Mucosa of rectum (tissue), 2 donors: ENCODE measurements at regions not wholly inside any gene's neighbourhood (a gene's known extent, or its start where the extent isn't known, plus 50 kb on each side); places are given as distances from the start of the nearest gene placed in this dataset.

ENCODE experiments used
- H3K27ac ChIP-seq, 2 donors: one replicate each; pipeline ENCODE4 v1.7.0; 2013; ENCODE audit warnings: inconsistent platforms in 2 of 2, low read depth in 2 of 2, low read length in 2 of 2
- H3K27me3 ChIP-seq, 2 donors: one replicate each; pipeline ENCODE4 v1.7.0; 2013; ENCODE audit warnings: low read length in 2 of 2; ENCODE audit not compliant: control insufficient read depth in 2 of 2, insufficient read depth in 2 of 2
- H3K36me3 ChIP-seq, 2 donors: one replicate each; pipeline ENCODE4 v1.7.0; 2013; ENCODE audit warnings: low read length in 2 of 2; ENCODE audit not compliant: control insufficient read depth in 2 of 2, insufficient read depth in 2 of 2
- H3K4me1 ChIP-seq, 2 donors: one replicate each; pipeline ENCODE4 v1.7.0; 2013; ENCODE audit warnings: low read length in 2 of 2, mild to moderate bottlenecking in 1 of 2; ENCODE audit not compliant: control insufficient read depth in 2 of 2, insufficient read depth in 2 of 2
- H3K4me3 ChIP-seq, 2 donors: one replicate each; pipeline ENCODE4 v1.7.0; 2013; ENCODE audit warnings: low read length in 2 of 2
- H3K9ac ChIP-seq, 2 donors: one replicate each; pipeline ENCODE4 v1.7.0; 2013; ENCODE audit warnings: low read length in 2 of 2, low read depth in 1 of 2, mild to moderate bottlenecking in 1 of 2
- H3K9me3 ChIP-seq, 2 donors: one replicate each; pipeline ENCODE4 v1.7.0; 2013; ENCODE audit warnings: low read length in 2 of 2; ENCODE audit not compliant: control insufficient read depth in 2 of 2
- donor health status: healthy.
- donor health status: Normal muscosa, but diverticular disease.

DNA sequence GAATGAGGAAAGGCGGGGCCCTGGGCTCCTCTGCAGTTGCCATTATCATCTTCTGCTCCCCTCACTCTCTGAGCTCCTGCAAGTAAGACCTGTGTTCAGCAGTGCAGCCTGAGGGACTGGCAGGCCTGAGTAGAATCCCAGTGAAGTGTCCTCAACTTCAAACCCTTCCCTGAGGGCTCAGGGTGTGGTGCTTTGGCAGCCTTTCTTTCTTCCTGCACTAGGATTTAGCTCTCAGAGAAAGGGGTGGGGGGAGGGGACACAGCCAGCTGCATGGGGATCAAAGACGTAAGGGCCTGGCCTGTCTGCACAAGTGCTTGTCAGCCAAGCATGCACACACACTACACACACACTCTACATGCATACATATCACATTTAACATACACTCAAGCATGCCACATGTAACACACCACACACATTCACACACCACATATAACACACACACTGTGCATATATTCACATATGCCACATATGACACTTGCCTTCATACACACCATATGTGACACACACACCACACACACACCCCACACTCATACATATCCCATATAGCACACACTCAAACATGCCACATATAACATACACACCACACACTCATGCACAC, 223.4 kb upstream of the RPL34 start:
- Histone ChIP-seq H3K36me3 (no peaks in the 10 kb centered on the region), H3K9me3 (no peaks in the 10 kb centered on the region), H3K9ac (no peak overlapping the region), H3K4me3 (no peak overlapping the region), H3K27me3 (no peaks in the 10 kb centered on the region), H3K27ac (no peak overlapping the region), H3K4me1 (no peaks in the 10 kb centered on the region)

GRCh38 chr4:108395786-108396185, 224.6 kb upstream of the RPL34 start:
- H3K27ac ChIP-seq: no peak overlapping the region
- H3K4me1 ChIP-seq: no peaks in the 10 kb centered on the region
- no peak overlapping the region for H3K4me3 ChIP-seq
- H3K9ac ChIP-seq: no peak overlapping the region
- no peaks in the 10 kb centered on the region for H3K9me3 ChIP-seq
- H3K27me3 ChIP-seq: no peaks in the 10 kb centered on the region
- H3K36me3 ChIP-seq: no peaks in the 10 kb centered on the region

DNA sequence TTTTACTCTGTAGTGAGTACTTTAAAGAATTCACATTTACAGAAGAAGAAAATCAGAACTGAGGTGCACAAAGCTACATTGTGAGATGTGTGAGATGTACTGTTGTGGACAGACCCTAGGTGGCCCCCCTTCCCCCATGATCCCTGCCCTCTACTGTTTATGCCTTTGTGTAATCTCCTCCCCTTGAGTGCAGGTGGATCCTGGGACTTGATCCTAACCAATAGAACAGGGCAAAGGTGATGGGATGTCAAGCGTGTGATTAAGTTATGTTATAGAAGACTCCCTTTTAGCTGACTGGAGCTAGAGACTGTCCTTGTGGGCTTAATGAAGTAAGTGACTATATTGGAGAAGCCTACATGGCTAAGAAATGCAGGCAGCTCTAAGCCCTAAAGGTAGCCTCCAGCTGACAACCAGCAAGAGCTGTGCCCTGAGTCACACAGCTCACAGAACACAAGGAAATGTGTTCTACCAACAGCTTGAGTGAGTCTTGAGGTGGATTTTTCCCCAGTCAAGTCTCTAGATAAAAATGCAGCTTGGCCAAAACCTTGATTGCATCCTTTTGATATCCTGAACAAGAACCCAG, 225.2 kb upstream of the LEF1 start:
- Histone ChIP-seq H3K9ac (no peak overlapping the region), H3K4me3 (no peak overlapping the region), H3K27ac (no peak overlapping the region), H3K27me3 (no peaks in the 10 kb centered on the region), H3K36me3 (no peaks in the 10 kb centered on the region), H3K4me1 (no peaks in the 10 kb centered on the region), H3K9me3 (no peaks in the 10 kb centered on the region)

DNA sequence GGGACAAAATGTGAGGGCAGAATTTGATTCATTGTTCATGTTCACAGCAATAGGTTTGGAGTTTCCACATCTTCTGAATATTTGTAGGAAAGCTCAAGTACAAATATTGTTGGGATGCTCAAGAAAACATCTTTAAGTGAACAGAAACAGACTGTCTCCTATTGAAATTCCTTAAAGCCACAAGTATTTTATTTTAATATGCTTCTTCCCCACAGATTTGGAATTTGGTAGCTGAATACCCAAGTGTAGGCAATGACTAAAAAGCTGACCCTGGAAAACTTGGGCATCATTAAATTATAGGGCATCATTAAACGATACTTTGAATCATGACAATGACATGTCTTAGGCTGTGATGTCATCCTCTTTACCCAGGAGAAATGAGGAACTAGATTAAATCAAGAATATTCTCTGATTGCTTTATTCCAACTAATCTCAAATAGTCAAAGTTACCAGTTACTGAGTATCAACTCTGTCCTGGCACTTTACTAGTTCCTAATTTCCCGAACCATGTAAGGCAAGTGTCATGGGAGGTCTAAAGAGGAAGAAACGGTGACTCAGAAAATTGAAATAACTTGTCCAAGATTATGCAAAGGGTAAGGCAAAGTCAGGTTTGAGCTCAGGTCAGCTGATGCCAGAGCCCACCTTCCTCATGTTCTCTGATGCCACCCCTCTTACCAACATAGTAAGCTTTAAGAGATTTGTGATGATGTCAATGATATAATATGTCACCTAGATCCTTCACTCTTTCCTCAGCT, 223.1 kb upstream of the LEF1 start:
- Histone ChIP-seq H3K27ac (no peak overlapping the region), H3K27me3 (no peaks in the 10 kb centered on the region), H3K4me3 (no peak overlapping the region), H3K9me3 (no peaks in the 10 kb centered on the region), H3K9ac (no peak overlapping the region), H3K36me3 (no peaks in the 10 kb centered on the region), H3K4me1 (no peaks in the 10 kb centered on the region)

GRCh38 chr4:108385076-108385475, 216.3 kb upstream of the LEF1 start:
- Histone ChIP-seq H3K4me1 (no peaks in the 10 kb centered on the region), H3K4me3 (no peak overlapping the region), H3K27me3 (no peaks in the 10 kb centered on the region)

GRCh38 chr4:108384544-108384943, 215.8 kb upstream of the LEF1 start:
- H3K4me3 ChIP-seq: no peak overlapping the region
- no peaks in the 10 kb centered on the region for H3K4me1 ChIP-seq
- no peak overlapping the region for H3K9ac ChIP-seq
- no peaks in the 10 kb centered on the region for H3K36me3 ChIP-seq
- no peaks in the 10 kb centered on the region for H3K27me3 ChIP-seq
- H3K27ac ChIP-seq: no peak overlapping the region
- H3K9me3 ChIP-seq: no peaks in the 10 kb centered on the region

More at GRCh38 chr4:108385076-108385475, 216.3 kb upstream of the LEF1 start:
- no peak overlapping the region for H3K9ac ChIP-seq
- H3K9me3 ChIP-seq: no peaks in the 10 kb centered on the region
- H3K27ac ChIP-seq: no peak overlapping the region
- no peaks in the 10 kb centered on the region for H3K36me3 ChIP-seq

DNA sequence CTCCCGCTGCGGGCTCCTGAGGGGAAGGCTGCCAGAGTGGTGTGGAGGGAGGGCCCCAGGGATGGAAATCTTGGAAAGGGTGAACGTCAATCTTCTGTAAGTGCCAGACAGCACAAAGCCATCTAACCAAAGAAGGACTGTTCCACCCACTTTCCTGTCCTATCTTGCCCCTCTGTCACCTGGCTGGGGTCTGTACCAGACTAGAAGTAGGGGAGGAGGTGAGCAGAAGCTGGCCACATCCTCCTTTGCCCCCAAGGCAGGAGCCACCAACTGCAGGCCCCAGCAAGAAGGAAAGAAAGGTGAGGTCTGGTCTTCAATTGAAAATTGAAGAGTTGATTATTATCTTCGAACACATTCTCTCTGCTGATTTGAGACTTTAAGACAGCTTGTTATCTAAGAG, 214.4 kb upstream of the LEF1 start:
- H3K4me1 ChIP-seq: no peaks in the 10 kb centered on the region
- H3K27ac ChIP-seq: no peak overlapping the region
- H3K36me3 ChIP-seq: no peaks in the 10 kb centered on the region
- no peak overlapping the region for H3K4me3 ChIP-seq
- H3K9ac ChIP-seq: no peak overlapping the region
- no peaks in the 10 kb centered on the region for H3K9me3 ChIP-seq
- no peaks in the 10 kb centered on the region for H3K27me3 ChIP-seq

GRCh38 chr4:108382751-108383150, 214.0 kb upstream of the LEF1 start:
- no peaks in the 10 kb centered on the region for H3K4me1 ChIP-seq

GRCh38 chr4:108378164-108378563, 209.4 kb upstream of the LEF1 start:
- Histone ChIP-seq H3K4me3 (no peak overlapping the region), H3K9me3 (no peaks in the 10 kb centered on the region), H3K4me1 (no peaks in the 10 kb centered on the region), H3K27ac (no peak overlapping the region), H3K9ac (no peak overlapping the region), H3K36me3 (no peaks in the 10 kb centered on the region), H3K27me3 (no peaks in the 10 kb centered on the region)

More at GRCh38 chr4:108382751-108383150, 214.0 kb upstream of the LEF1 start:
- no peak overlapping the region for H3K4me3 ChIP-seq
- H3K9me3 ChIP-seq: no peaks in the 10 kb centered on the region
- no peaks in the 10 kb centered on the region for H3K27me3 ChIP-seq
- no peaks in the 10 kb centered on the region for H3K36me3 ChIP-seq
- H3K27ac ChIP-seq: no peak overlapping the region
- H3K9ac ChIP-seq: no peak overlapping the region

DNA sequence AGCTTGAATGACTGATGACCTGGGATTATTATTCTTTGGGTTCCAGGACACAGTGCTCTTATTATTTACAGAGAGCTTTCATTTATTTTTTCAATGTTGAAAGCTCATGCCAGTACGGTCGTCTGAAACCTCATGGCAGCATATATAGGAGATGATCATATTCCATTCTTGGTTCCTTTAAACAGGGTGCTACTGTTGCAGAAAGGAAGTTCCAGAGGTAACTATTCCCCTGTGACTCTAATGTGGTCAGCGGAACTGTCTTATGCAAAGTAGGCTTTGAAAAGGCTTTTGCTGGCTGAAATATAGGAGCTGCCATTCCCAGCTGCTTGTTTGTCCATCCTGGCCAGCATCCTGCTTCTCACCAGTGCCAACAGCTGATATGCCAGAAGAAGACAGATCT, 208.3 kb upstream of the LEF1 start:
- no peak overlapping the region for H3K27ac ChIP-seq
- H3K27me3 ChIP-seq: no peaks in the 10 kb centered on the region
- no peaks in the 10 kb centered on the region for H3K36me3 ChIP-seq
- H3K4me1 ChIP-seq: no peaks in the 10 kb centered on the region
- no peak overlapping the region for H3K9ac ChIP-seq
- no peaks in the 10 kb centered on the region for H3K9me3 ChIP-seq
- H3K4me3 ChIP-seq: no peak overlapping the region
